Amniotic epithelial cell (primary cell): ENCODE measurements at regions not wholly inside any gene's neighbourhood (a gene's known extent, or its start where the extent isn't known, plus 50 kb on each side); places are given as distances from the start of the nearest gene placed in this dataset.
A peak's percentile ranks its signal among the peaks of the same experiment; 100 is the strongest.
"Not testable (repeated sequence)": the region's sequence is repeated elsewhere in the genome, so short reads cannot be mapped to it uniquely, and the experiment has no call there.

Source experiments
- DNase-seq: peaks from one replicate; pipeline ENCODE4 v3.0.0-alpha.2; 2010; ENCODE audit warnings: low read depth

- no peak for DNase-seq
These were observed 1889.3 kb upstream of the CELF4 start for GRCh38 chr18:39454866-39455265.

GRCh38 chr18:39453882-39454281 lies 1888.3 kb upstream of the CELF4 start:
- DNase-seq = peak; percentile 76

GRCh38 chr18:39453356-39453755 lies 1887.8 kb upstream of the CELF4 start:
- DNase-seq = no peak

- no peak for DNase-seq
These were observed 1885.4 kb upstream of the CELF4 start for GRCh38 chr18:39450958-39451357.

GRCh38 chr18:39449566-39449965 lies 1884.0 kb upstream of the CELF4 start:
- no peak for DNase-seq

- DNase-seq = no peak
These were observed 1883.3 kb upstream of the CELF4 start for GRCh38 chr18:39448942-39449341.

- DNase-seq = not testable (repeated sequence)
These were observed 1879.4 kb upstream of the CELF4 start for GRCh38 chr18:39444957-39445356.

GRCh38 chr18:39441648-39442047 lies 1876.0 kb upstream of the CELF4 start:
- no peak for DNase-seq

GRCh38 chr18:39435996-39436395 lies 1870.4 kb upstream of the CELF4 start:
- no peak for DNase-seq

GRCh38 chr18:39435209-39435608 lies 1869.6 kb upstream of the CELF4 start:
- DNase-seq = no peak

- no peak for DNase-seq
These were observed 1868.8 kb upstream of the CELF4 start for GRCh38 chr18:39434223-39434920.

- DNase-seq = no peak
These were observed 1859.7 kb upstream of the CELF4 start for GRCh38 chr18:39425172-39425850.

GRCh38 chr18:39424261-39424660 lies 1858.7 kb upstream of the CELF4 start:
- no peak for DNase-seq

- no peak for DNase-seq
These were observed 1855.7 kb upstream of the CELF4 start for GRCh38 chr18:39421276-39421675.

- no peak for DNase-seq
These were observed 1853.7 kb upstream of the CELF4 start for GRCh38 chr18:39419315-39419714.

GRCh38 chr18:39415471-39415870 lies 1849.9 kb upstream of the CELF4 start:
- peak; percentile 11 for DNase-seq

GRCh38 chr18:39414009-39414700 lies 1848.6 kb upstream of the CELF4 start:
- peak; percentile 82 for DNase-seq

- no peak for DNase-seq
These were observed 1841.3 kb upstream of the CELF4 start for GRCh38 chr18:39406941-39407340.

- DNase-seq = no peak
These were observed 1837.5 kb upstream of the CELF4 start for GRCh38 chr18:39403121-39403520.

GRCh38 chr18:39399662-39400061 lies 1834.1 kb upstream of the CELF4 start:
- no peak for DNase-seq

- no peak for DNase-seq
These were observed 1830.6 kb upstream of the CELF4 start for GRCh38 chr18:39396168-39396567.

GRCh38 chr18:39389800-39390379 lies 1824.3 kb upstream of the CELF4 start:
- DNase-seq = peak; percentile 6

GRCh38 chr18:39380866-39381265 lies 1815.3 kb upstream of the CELF4 start:
- DNase-seq = no peak
